Trophoblast cell (in vitro differentiated cells and primary cell): ENCODE measurements at regions not wholly inside any gene's neighbourhood (a gene's known extent, or its start where the extent isn't known, plus 50 kb on each side); places are given as distances from the start of the nearest gene placed in this dataset.

Experiments used
- DNase-seq, 2 donors: peaks; one replicate each; pipeline ENCODE4 v3.0.0-alpha.2; 2016
- H2AFZ ChIP-seq: 2 replicates; pipeline ENCODE4 v1.6.1; 2013; ENCODE audit warnings: low read length, moderate library complexity, mild to moderate bottlenecking; ENCODE audit not compliant: insufficient read depth, poor library complexity
- H2AK5ac ChIP-seq: 2 replicates; pipeline ENCODE4 v1.6.1; 2013; ENCODE audit warnings: mild to moderate bottlenecking, low read length
- H2BK120ac ChIP-seq: 2 replicates; pipeline ENCODE4 v1.6.1; 2013; ENCODE audit warnings: low read length, mild to moderate bottlenecking, moderate library complexity; ENCODE audit not compliant: insufficient read depth, poor library complexity
- H2BK12ac ChIP-seq: 2 replicates; pipeline ENCODE4 v1.6.1; 2013; ENCODE audit warnings: mild to moderate bottlenecking, low read length, moderate library complexity
- H2BK5ac ChIP-seq: 2 replicates; pipeline ENCODE4 v1.6.1; 2013; ENCODE audit warnings: low read length, low read depth, moderate library complexity, mild to moderate bottlenecking; ENCODE audit not compliant: poor library complexity
- H3K14ac ChIP-seq: 2 replicates; pipeline ENCODE4 v1.6.1; 2013; ENCODE audit warnings: mild to moderate bottlenecking, low read length
- H3K18ac ChIP-seq: 2 replicates; pipeline ENCODE4 v1.6.1; 2013; ENCODE audit warnings: mild to moderate bottlenecking, low read length
- H3K23ac ChIP-seq: 2 replicates; pipeline ENCODE4 v1.6.1; 2013; ENCODE audit warnings: low read length
- H3K27ac ChIP-seq: 2 replicates; pipeline ENCODE4 v1.5.1; 2013; ENCODE audit warnings: low read depth, mild to moderate bottlenecking, inconsistent platforms, low read length, moderate library complexity
- H3K27me3 ChIP-seq: 2 replicates; pipeline ENCODE4 v1.6.1; 2013; ENCODE audit warnings: inconsistent platforms, mild to moderate bottlenecking, low read length, moderate library complexity; ENCODE audit not compliant: insufficient read depth
- H3K36me3 ChIP-seq, 2 experiments: 1 replicate in 1 of 2; 2 replicates in 1 of 2; pipeline ENCODE4 v1.6.1; 2013; ENCODE audit warnings: low read length in 2 of 2, mild to moderate bottlenecking in 2 of 2, moderate library complexity in 1 of 2; ENCODE audit not compliant: insufficient read depth in 2 of 2, control insufficient read depth in 1 of 2
- H3K4ac ChIP-seq: 2 replicates; pipeline ENCODE4 v1.6.1; 2013; ENCODE audit warnings: low read depth, mild to moderate bottlenecking, low read length, moderate library complexity
- H3K4me1 ChIP-seq, 2 experiments: 1 replicate in 1 of 2; 2 replicates in 1 of 2; pipeline ENCODE4 v1.6.1; 2013; ENCODE audit warnings: low read length in 2 of 2, mild to moderate bottlenecking in 2 of 2, moderate library complexity in 1 of 2; ENCODE audit not compliant: insufficient read depth in 2 of 2, control insufficient read depth in 1 of 2
- H3K4me2 ChIP-seq: 2 replicates; pipeline ENCODE4 v1.6.1; 2013; ENCODE audit warnings: inconsistent platforms, mild to moderate bottlenecking, low read length, moderate library complexity
- H3K4me3 ChIP-seq: 2 replicates; pipeline ENCODE4 v1.5.1; 2013; ENCODE audit warnings: mild to moderate bottlenecking, low read depth, low read length, inconsistent platforms
- H3K79me1 ChIP-seq: one replicate; pipeline ENCODE4 v1.6.1; 2013; ENCODE audit warnings: low read length
- H3K79me2 ChIP-seq: 2 replicates; pipeline ENCODE4 v1.6.1; 2013; ENCODE audit warnings: low read length, mild to moderate bottlenecking; ENCODE audit not compliant: control insufficient read depth, insufficient read depth, poor library complexity
- H3K9ac ChIP-seq: 2 replicates; pipeline ENCODE4 v1.6.1; 2013; ENCODE audit warnings: mild to moderate bottlenecking, low read length
- H3K9me3 ChIP-seq: 2 replicates; pipeline ENCODE4 v1.6.1; 2013; ENCODE audit warnings: low read depth, mild to moderate bottlenecking, control low read depth, inconsistent platforms, low read length; ENCODE audit not compliant: insufficient read depth
- H4K12ac ChIP-seq: 2 replicates; pipeline ENCODE4 v1.6.1; 2013; ENCODE audit warnings: low read depth, mild to moderate bottlenecking, low read length, moderate library complexity
- H4K8ac ChIP-seq: 2 replicates; pipeline ENCODE4 v1.6.1; 2013; ENCODE audit warnings: low read depth, mild to moderate bottlenecking, low read length, moderate library complexity
- H4K91ac ChIP-seq: one replicate; pipeline ENCODE4 v1.6.1; 2013; ENCODE audit warnings: low read depth, mild to moderate bottlenecking, low read length, moderate library complexity
- WGBS: extraction: QIAGEN DNeasy Blood & Tissue Kit; methylation state at CpG from one replicate; pipeline ENCODE4 v1.1.7; 2013; ENCODE audit warnings: missing lambda C conversion rate; ENCODE audit not compliant: insufficient read length, insufficient coverage; ENCODE audit errors: extremely low coverage; 5-methylcytosine and 5-hydroxymethylcytosine counted together

DNA sequence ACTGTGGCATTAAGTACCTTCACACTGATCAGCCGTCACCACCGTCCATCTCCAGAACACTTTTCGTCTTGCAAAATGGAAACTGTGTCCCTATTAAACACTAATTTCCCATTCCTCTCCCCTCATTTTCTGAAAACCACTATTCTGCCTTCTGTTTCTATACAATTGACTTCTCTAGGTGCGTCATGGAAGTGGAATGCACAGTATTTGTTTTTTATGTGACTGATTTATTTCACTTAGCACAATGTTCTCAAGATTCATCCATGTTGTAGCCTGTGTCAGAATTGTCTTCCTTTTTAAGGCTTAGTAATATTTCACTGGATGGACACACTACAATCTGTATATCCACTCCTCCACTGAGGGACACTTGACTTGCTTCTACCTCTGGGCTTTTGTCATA is 53.8 kb upstream of the PDE10A start:
- no peak overlapping the region for H3K4me2 ChIP-seq
- no CpG with 5 or more reads among the region's 4 CpGs for whole genome bisulfite sequencing
- H3K9me3 ChIP-seq, result no peaks in the 10 kb centered on the region
- H3K18ac ChIP-seq, result no peak overlapping the region
- no peaks in the 10 kb centered on the region for H3K79me2 ChIP-seq
- no peaks in the 10 kb centered on the region for H3K4me1 ChIP-seq
- no peak overlapping the region for H3K23ac ChIP-seq
- H4K91ac ChIP-seq, result no peak overlapping the region
- H3K14ac ChIP-seq, result no peak overlapping the region
- H3K27ac ChIP-seq, result no peak overlapping the region
- H4K8ac ChIP-seq, result no peak overlapping the region
- no peak overlapping the region for H2BK120ac ChIP-seq
- H3K79me1 ChIP-seq, result no peaks in the 10 kb centered on the region
- H2BK5ac ChIP-seq, result no peak overlapping the region
- no peak overlapping the region for H2AFZ ChIP-seq
- no peak overlapping the region for H2BK12ac ChIP-seq
- no peak overlapping the region for H4K12ac ChIP-seq
- H3K36me3 ChIP-seq, result no peaks in the 10 kb centered on the region
- no peaks in the 10 kb centered on the region for H3K27me3 ChIP-seq
- no peak overlapping the region for H3K4me3 ChIP-seq
- no peak overlapping the region for H3K9ac ChIP-seq
- DNase-seq, result peak in 1 of 2 donors; percentile 48
- no peak overlapping the region for H3K4ac ChIP-seq
- H2AK5ac ChIP-seq, result no peak overlapping the region

DNA sequence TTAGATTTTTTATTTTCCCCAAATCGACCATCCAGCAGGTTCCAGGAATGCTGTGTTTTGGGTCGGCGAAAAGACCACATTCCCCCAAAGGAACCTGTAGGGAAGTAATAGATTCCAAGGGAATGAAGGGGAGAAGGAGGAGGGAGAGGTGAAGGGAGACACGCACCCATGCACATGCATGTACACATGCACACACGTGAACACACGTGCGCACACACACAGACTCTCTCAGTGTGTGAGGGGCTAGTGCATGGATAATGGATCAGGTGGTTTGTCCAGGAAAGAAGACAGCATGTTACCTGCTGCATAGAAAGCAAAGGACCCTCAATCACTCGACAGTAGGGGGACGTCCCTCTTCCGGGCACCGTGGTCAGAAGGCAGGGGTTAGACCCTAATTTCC is 52.4 kb upstream of the PDE10A start:
- Histone ChIP-seq H4K91ac (no peak overlapping the region), H3K79me2 (no peaks in the 10 kb centered on the region), H2BK120ac (no peak overlapping the region), H3K18ac (no peak overlapping the region), H3K14ac (no peak overlapping the region), H3K9me3 (no peaks in the 10 kb centered on the region), H2BK5ac (no peak overlapping the region), H3K27me3 (no peaks in the 10 kb centered on the region), H3K4ac (no peak overlapping the region), H3K79me1 (no peaks in the 10 kb centered on the region), H4K8ac (no peak overlapping the region), H3K4me3 (no peak overlapping the region), H3K9ac (no peak overlapping the region), H2AK5ac (no peak overlapping the region), H3K23ac (no peak overlapping the region), H3K4me1 (no peaks in the 10 kb centered on the region), H3K4me2 (no peak overlapping the region), H4K12ac (no peak overlapping the region), H3K36me3 (no peaks in the 10 kb centered on the region), H2BK12ac (no peak overlapping the region), H2AFZ (no peak overlapping the region), H3K27ac (no peak overlapping the region)
- DNase-seq, result no peak
- WGBS, result no CpG with 5 or more reads among the region's 11 CpGs

DNA sequence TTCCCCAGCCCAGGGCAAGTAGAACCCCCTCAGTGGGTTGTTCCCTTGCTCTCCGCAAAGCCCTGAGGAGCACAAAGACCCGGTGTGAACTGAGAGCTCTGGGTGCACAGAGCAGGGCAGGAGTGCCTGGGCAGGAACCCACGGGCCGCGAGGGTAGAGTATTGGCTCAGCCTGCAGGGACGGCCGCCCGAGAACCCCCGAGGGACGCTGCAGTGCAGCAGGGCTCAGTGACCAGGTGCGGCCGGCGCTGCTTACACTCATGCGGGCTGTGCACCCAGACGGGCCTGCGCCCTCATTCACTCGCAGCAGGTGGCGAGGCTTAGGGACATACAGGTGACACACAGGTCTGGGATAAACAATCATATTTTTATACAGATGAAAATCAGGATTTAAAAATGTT is 51.9 kb upstream of the PDE10A start:
- Histone ChIP-seq H3K18ac (no peak overlapping the region), H3K36me3 (no peaks in the 10 kb centered on the region), H2AFZ (no peak overlapping the region), H3K9ac (no peak overlapping the region), H3K9me3 (no peaks in the 10 kb centered on the region), H3K23ac (no peak overlapping the region), H2BK5ac (no peak overlapping the region), H3K14ac (no peak overlapping the region), H3K4ac (no peak overlapping the region), H2BK120ac (no peak overlapping the region), H3K27ac (no peak overlapping the region), H3K4me3 (no peak overlapping the region), H3K4me2 (no peak overlapping the region), H4K91ac (no peak overlapping the region), H3K27me3 (no peaks in the 10 kb centered on the region), H2AK5ac (no peak overlapping the region), H3K4me1 (no peaks in the 10 kb centered on the region), H3K79me1 (no peaks in the 10 kb centered on the region), H2BK12ac (no peak overlapping the region), H4K8ac (no peak overlapping the region), H4K12ac (no peak overlapping the region), H3K79me2 (no peaks in the 10 kb centered on the region)
- no CpG with 5 or more reads among the region's 18 CpGs for WGBS
- DNase-seq, result no peak

GRCh38 chr6:165713845-165714466 is 50.9 kb upstream of the PDE10A start:
- DNase-seq, result no peak
- H3K79me2 ChIP-seq, result no peaks in the 10 kb centered on the region
- no peak overlapping the region for H3K18ac ChIP-seq
- H2AFZ ChIP-seq, result no peak overlapping the region
- H3K4me2 ChIP-seq, result no peak overlapping the region
- no peak overlapping the region for H2BK5ac ChIP-seq
- H3K4me3 ChIP-seq, result no peak overlapping the region
- H3K14ac ChIP-seq, result no peak overlapping the region
- H3K9me3 ChIP-seq, result peaks cover under 1% of the 10 kb centered on the region
- no peaks in the 10 kb centered on the region for H3K79me1 ChIP-seq
- no peak overlapping the region for H4K8ac ChIP-seq
- WGBS, result no CpG with 5 or more reads among the region's 12 CpGs
- H3K4ac ChIP-seq, result no peak overlapping the region
- no peak overlapping the region for H3K27ac ChIP-seq
- no peak overlapping the region for H2AK5ac ChIP-seq
- no peak overlapping the region for H2BK12ac ChIP-seq
- no peaks in the 10 kb centered on the region for H3K27me3 ChIP-seq
- no peaks in the 10 kb centered on the region for H3K36me3 ChIP-seq
- H3K9ac ChIP-seq, result no peak overlapping the region
- H4K91ac ChIP-seq, result no peak overlapping the region
- no peak overlapping the region for H4K12ac ChIP-seq
- no peak overlapping the region for H2BK120ac ChIP-seq
- no peaks in the 10 kb centered on the region for H3K4me1 ChIP-seq
- no peak overlapping the region for H3K23ac ChIP-seq
